ENCODE measurements at regions not wholly inside any gene's neighbourhood (a gene's known extent, or its start where the extent isn't known, plus 50 kb on each side); places are given as distances from the start of the nearest gene placed in this dataset.

DNA sequence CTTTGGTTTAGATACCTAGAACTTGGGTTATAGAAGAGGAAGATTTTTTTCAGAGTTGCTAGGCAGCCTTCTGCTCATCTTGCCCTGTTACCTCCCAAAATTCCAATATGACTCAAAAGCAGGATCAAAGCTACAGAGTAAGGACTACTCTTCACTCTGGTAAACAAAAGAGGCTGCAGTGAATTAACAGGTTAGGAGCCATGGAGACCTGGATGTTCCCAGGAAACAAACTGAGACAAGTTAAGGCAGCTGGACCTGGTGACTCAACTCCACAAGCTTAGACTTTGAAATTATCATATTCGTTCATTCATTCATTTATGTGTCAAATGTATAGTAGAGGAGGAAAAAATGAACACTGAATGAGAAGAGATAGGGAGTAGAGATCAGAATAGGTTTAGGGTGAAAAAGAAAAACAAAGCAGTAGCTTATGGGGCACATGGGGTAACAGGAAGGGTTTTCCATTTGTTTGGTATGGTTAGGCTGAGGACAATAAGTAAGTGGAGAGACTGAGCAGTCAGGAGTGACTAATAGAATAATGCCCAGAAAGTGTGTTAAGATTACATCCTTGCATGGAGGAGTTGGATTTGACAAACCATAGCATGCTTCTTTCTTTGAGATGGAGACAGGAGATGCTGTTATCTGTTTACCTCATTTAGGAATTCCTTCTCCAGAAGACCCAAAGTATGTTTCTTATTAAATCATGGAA lies 464.0 kb upstream of the ZNF608 start:
- POLR2A ChIA-PET = no interaction called here
- TF ChIP-seq, protein P1, sequence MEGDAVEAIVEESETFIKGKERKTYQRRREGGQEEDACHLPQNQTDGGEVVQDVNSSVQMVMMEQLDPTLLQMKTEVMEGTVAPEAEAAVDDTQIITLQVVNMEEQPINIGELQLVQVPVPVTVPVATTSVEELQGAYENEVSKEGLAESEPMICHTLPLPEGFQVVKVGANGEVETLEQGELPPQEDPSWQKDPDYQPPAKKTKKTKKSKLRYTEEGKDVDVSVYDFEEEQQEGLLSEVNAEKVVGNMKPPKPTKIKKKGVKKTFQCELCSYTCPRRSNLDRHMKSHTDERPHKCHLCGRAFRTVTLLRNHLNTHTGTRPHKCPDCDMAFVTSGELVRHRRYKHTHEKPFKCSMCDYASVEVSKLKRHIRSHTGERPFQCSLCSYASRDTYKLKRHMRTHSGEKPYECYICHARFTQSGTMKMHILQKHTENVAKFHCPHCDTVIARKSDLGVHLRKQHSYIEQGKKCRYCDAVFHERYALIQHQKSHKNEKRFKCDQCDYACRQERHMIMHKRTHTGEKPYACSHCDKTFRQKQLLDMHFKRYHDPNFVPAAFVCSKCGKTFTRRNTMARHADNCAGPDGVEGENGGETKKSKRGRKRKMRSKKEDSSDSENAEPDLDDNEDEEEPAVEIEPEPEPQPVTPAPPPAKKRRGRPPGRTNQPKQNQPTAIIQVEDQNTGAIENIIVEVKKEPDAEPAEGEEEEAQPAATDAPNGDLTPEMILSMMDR (IDR thresholded peaks at IDR 0.05; ENCODE audit: control extremely low read depth, extremely low read depth, low read depth, missing control alignments) = no peak
- CTCF ChIA-PET = interaction anchor here (1.4 to 1.8 kb wide), 2 partner anchors 10 to 29 kb away, joined by 5 read pairs; no protein-coding TSS in a partner anchor
- DNase-seq (ENCODE audit: extremely low spot score) = no peak

DNA sequence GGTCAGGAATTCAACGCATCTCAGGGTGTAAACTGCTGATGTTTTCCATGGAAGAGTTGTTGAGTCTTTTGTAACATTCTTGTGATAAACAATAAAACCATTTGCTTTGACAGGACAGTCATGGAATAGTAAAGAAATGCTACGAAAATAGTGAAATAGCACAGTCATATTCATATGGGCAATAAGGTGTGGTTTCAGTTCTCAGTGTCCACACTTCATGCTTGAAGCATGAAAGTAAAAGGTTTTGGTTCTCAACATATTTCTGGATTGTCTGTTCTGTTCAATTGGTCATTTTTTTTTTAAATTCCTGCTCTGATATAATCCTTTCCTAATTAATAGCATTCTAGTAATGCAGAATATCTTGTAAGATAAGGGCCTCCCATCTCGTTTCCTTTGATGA lies 467.6 kb upstream of the ZNF608 start:
- peak; percentile 16 for DNase-seq (ENCODE audit: extremely low spot score)
- POLR2A ChIA-PET = no interaction called here
- CTCF ChIA-PET = no interaction called here
- TF ChIP-seq, protein P1 (IDR thresholded peaks at IDR 0.05; ENCODE audit: control extremely low read depth, extremely low read depth, low read depth, missing control alignments) = no peak

DNA sequence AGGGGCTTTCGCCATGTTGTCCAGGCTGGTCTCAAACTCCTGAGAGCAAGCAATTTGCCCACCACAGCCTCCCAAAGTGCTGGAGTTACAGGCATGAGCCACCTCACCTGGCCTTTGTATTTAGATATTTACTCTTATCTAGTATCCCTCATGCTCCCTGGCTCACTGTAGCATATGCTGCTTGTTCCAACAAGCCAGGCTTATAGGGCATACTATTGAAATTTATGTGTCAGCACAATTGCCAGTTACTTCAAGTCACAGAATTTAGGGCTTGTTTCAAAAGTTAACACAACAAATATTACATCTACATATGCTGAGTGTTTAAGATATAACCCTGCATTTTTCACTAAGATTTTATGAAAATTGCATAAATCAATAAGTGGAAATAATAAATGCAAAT lies 469.2 kb upstream of the ZNF608 start:
- TF ChIP-seq, protein P1 (IDR thresholded peaks at IDR 0.05; ENCODE audit: control extremely low read depth, extremely low read depth, low read depth, missing control alignments) = no peak
- CTCF ChIA-PET = no interaction called here
- POLR2A ChIA-PET = no interaction called here
- DNase-seq (ENCODE audit: extremely low spot score) = no peak

DNA sequence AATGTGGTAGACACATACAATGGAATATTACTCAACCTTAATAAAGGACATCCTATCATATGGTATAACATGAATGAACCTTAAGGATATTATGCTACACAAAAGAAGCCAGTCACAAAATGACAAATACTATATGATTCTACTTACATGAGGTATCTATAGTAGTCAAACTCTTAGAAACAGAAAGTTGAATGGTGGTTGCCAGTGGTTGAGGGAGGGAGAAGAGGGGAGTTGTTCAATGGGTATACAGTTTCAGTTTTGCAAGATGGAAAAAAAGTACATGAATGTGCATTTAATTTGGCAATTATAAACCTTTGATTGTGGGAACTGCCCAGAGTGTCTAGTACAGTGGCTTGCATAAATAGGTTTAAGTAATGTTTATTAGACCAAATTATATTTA lies 473.3 kb upstream of the ZNF608 start:
- CTCF ChIA-PET = interaction anchor here (2.1 kb wide), 1 partner anchor 8 kb away, joined by 5 read pairs; no protein-coding TSS in a partner anchor
- TF ChIP-seq, protein P1 (IDR thresholded peaks at IDR 0.05; ENCODE audit: control extremely low read depth, extremely low read depth, low read depth, missing control alignments) = no peak
- POLR2A ChIA-PET = no interaction called here
- DNase-seq (ENCODE audit: extremely low spot score) = no peak

DNA sequence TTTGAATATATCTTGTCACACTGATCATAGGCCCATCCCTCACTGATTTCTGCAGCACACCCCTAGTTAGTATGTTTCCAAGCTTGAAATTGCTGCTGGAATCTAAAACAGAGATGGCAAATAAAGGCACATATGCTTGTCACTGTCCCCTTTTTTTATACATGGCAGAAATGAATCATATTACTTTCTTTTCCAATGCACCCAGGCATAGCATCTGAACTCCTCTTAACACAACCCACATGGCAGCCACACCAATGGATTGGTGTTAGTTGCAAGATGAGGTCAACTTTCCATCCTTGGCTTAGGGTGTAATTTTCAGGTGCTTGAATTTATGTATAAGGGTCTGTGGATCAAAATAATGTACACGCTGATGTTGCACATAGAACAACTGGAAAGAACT lies 473.8 kb upstream of the ZNF608 start:
- DNase-seq (ENCODE audit: extremely low spot score) = no peak
- TF ChIP-seq, protein P1 (IDR thresholded peaks at IDR 0.05; ENCODE audit: control extremely low read depth, extremely low read depth, low read depth, missing control alignments) = no peak
- POLR2A ChIA-PET = no interaction called here
- CTCF ChIA-PET = interaction anchor here (2.1 kb wide), 1 partner anchor 8 kb away, joined by 5 read pairs; no protein-coding TSS in a partner anchor

DNA sequence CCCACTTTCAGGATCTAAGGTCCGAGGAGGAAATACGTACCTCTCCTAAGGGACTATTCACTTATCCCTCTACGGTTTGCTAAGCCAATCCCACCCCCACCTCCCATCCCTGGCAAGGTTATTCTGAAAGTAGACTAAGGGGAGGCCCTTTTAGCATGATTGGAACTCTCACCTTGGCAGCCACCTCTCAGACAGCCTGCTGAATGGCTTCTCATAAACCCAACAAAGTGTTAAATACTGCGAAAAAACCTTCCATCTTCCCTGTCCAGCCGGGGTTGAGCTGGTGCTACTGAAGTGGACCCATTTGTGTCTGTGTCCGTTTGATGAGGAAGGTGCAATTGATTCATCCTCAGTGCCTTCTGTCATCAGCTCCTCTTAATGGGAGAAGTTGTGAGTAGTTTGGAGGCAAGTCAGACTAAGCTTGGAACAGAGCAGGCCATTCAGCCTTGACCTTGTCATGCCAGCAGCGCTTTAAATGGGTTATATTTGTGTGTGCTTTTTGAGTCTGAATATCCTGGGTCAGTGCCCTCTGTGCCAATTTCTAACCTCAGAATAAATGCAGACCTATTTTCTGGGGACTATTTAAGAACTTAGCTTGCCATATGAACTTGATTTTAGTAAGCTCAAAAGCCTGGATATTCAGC lies 476.3 kb upstream of the ZNF608 start:
- no peak for DNase-seq (ENCODE audit: extremely low spot score)
- TF ChIP-seq, protein P1 (IDR thresholded peaks at IDR 0.05; ENCODE audit: control extremely low read depth, extremely low read depth, low read depth, missing control alignments) = no peak
- CTCF ChIA-PET = interaction anchor here (1.0 to 1.7 kb wide), 2 partner anchors 10 to 12 kb away, joined by 3 to 5 read pairs; no protein-coding TSS in a partner anchor
- POLR2A ChIA-PET = no interaction called here

All from GM10248 (cell line).